CD4-positive, alpha-beta T cell (primary cell): ENCODE measurements at regions not wholly inside any gene's neighbourhood (a gene's known extent, or its start where the extent isn't known, plus 50 kb on each side); places are given as distances from the start of the nearest gene placed in this dataset.

ENCODE experiments used
- ATAC-seq: fragments of 200-7000 bp; cut with Tn5 transposase; one replicate; pipeline ENCODE4 v1.10.0; 2022; ENCODE audit warnings: mild to moderate bottlenecking; ENCODE audit not compliant: poor library complexity
- CTCF ChIA-PET: fragments of 350-600 bp; sonication (Branson Sonifier 250); formaldehyde crosslinking; loops from one replicate; lab custom pipeline; 2021; ENCODE audit warnings: antibody characterized with exemption, inconsistent platforms; lab: Charles Lee
- POLR2A ChIA-PET: fragments of 350-600 bp; sonication (Branson Sonifier 250); formaldehyde crosslinking; loops from one replicate; lab custom pipeline; 2021; ENCODE audit warnings: antibody characterized with exemption, inconsistent platforms; lab: Charles Lee
- DNase-seq, 14 experiments: peaks; one replicate each; pipeline ENCODE4 v3.0.0-alpha.2; 2013 to 2020; ENCODE audit warnings: mixed read lengths in 2 of 14
- H3K27ac ChIP-seq, 2 donors: one replicate each; pipeline versions ENCODE4 v1.5.1 to v1.7.0; 2013; ENCODE audit warnings: low read length in 2 of 2, low read depth in 1 of 2, mild to moderate bottlenecking in 1 of 2
- H3K27me3 ChIP-seq, 2 experiments: 1 replicate in 1 of 2; 2 replicates in 1 of 2; pipeline versions ENCODE4 v1.6.1 to v1.7.0; 2013; ENCODE audit warnings: low read length in 2 of 2, control low read depth in 1 of 2, mild to moderate bottlenecking in 1 of 2, moderate library complexity in 1 of 2; ENCODE audit not compliant: insufficient read depth in 2 of 2, control insufficient read depth in 1 of 2
- H3K36me3 ChIP-seq: one replicate; pipeline ENCODE4 v1.6.1; 2013; ENCODE audit warnings: low read length, control low read depth; ENCODE audit not compliant: insufficient read depth
- H3K4me1 ChIP-seq: one replicate; pipeline ENCODE4 v1.6.1; 2013; ENCODE audit warnings: low read length, control low read depth; ENCODE audit not compliant: insufficient read depth
- H3K4me3 ChIP-seq: one replicate; pipeline ENCODE4 v1.5.1; 2013; ENCODE audit warnings: mild to moderate bottlenecking, low read length, moderate library complexity
- H3K9me3 ChIP-seq, 2 experiments: 1 replicate in 1 of 2; 2 replicates in 1 of 2; pipeline versions ENCODE4 v1.6.1 to v1.7.0; 2013; ENCODE audit warnings: low read length in 2 of 2, mild to moderate bottlenecking in 2 of 2, control low read depth in 1 of 2, moderate library complexity in 1 of 2; ENCODE audit not compliant: control insufficient read depth in 1 of 2, insufficient read depth in 1 of 2
- H3K27ac Mint-ChIP-seq: one replicate; pipeline ENCODE4 v1.8.0; 2020; ENCODE audit warnings: mixed read lengths
- H3K27me3 Mint-ChIP-seq: one replicate; pipeline ENCODE4 v1.8.0; 2021; ENCODE audit warnings: mixed read lengths
- H3K36me3 Mint-ChIP-seq: one replicate; pipeline ENCODE4 v1.8.0; 2021; ENCODE audit warnings: low read depth, mixed read lengths
- H3K4me1 Mint-ChIP-seq: one replicate; pipeline ENCODE4 v1.8.0; 2021; ENCODE audit warnings: low read depth, mixed read lengths
- H3K4me3 Mint-ChIP-seq: one replicate; pipeline ENCODE4 v1.8.0; 2020; ENCODE audit warnings: mild to moderate bottlenecking, mixed read lengths
- H3K9me3 Mint-ChIP-seq: one replicate; pipeline ENCODE4 v1.8.0; 2020; ENCODE audit warnings: mixed read lengths
- CTCF ChIP-seq: fragments of 200-600 bp; IDR thresholded peaks from one replicate; pipeline ENCODE4 v1.8.0; 2022; ENCODE audit warnings: antibody characterized with exemption, mild to moderate bottlenecking
- intact Hi-C, 2 experiments: fragments of 100-400 bp; cut with DNase I in 1 of 2; cut with micrococcal nuclease in 1 of 2; formaldehyde crosslinking; loops; one replicate each; pipeline versions ENCODE4 v1.15.1 to v1.9.0; 2023 to 2025; cut with DNase I, micrococcal nuclease

- CTCF ChIA-PET = no interaction called here
- Mint-ChIP-seq H3K27me3 (no peaks in the 10 kb centered on the region), H3K27ac (no peak overlapping the region), H3K36me3 (no peaks in the 10 kb centered on the region), H3K4me1 (peaks cover 11% of the 10 kb centered on the region), H3K9me3 (no peaks in the 10 kb centered on the region), H3K4me3 (no peak overlapping the region)
- POLR2A ChIA-PET = no interaction called here
- Histone ChIP-seq H3K36me3 (no peaks in the 10 kb centered on the region), H3K4me1 (no peaks in the 10 kb centered on the region), H3K27ac (no peak overlapping the region), H3K9me3 (peaks cover 0 to 6% of the 10 kb centered on the region in 2 experiments), H3K4me3 (no peak overlapping the region), H3K27me3 (no peaks in the 10 kb centered on the region)
- DNase-seq = no peak
- intact Hi-C loops = no loop called here
- no peak for TF ChIP-seq CTCF
- ATAC-seq = no peak
Observed at GRCh38 chr6:154682633-154683125, 50.5 kb upstream of the SCAF8 start.
